ENCODE measurements at regions not wholly inside any gene's neighbourhood (a gene's known extent, or its start where the extent isn't known, plus 50 kb on each side); places are given as distances from the start of the nearest gene placed in this dataset.

GRCh38 chr7:42485301-42485766 is 248.3 kb upstream of the GLI3 start:
- no peak overlapping the region for H3K4me3 ChIP-seq (replicated peaks in 1 of 2; ENCODE audit: low read depth in 2 of 2, low read length in 2 of 2)
- TF ChIP-seq CTCF (IDR thresholded peaks at IDR 0.05; ENCODE audit: low read depth, low read length): no peak
- no peak for DNase-seq (ENCODE audit: low read depth in 2 of 2)

- DNase-seq (ENCODE audit: low read depth in 2 of 2): no peak
- no peak for TF ChIP-seq CTCF (IDR thresholded peaks at IDR 0.05; ENCODE audit: low read depth, low read length)
- H3K4me3 ChIP-seq (replicated peaks in 1 of 2; ENCODE audit: low read depth in 2 of 2, low read length in 2 of 2): no peak overlapping the region
Observed at GRCh38 chr7:42483886-42484285, 246.9 kb upstream of the GLI3 start.

GRCh38 chr7:42479816-42480633 is 243.0 kb upstream of the GLI3 start:
- DNase-seq (ENCODE audit: low read depth in 2 of 2): peak; percentile 28 to 36
- TF ChIP-seq CTCF (IDR thresholded peaks at IDR 0.05; ENCODE audit: low read depth, low read length): no peak
- H3K4me3 ChIP-seq (replicated peaks in 1 of 2; ENCODE audit: low read depth in 2 of 2, low read length in 2 of 2): no peak overlapping the region

GRCh38 chr7:42479452-42479815 is 242.4 kb upstream of the GLI3 start:
- no peak overlapping the region for H3K4me3 ChIP-seq (replicated peaks in 1 of 2; ENCODE audit: low read depth in 2 of 2, low read length in 2 of 2)
- no peak for DNase-seq (ENCODE audit: low read depth in 2 of 2)
- no peak for TF ChIP-seq CTCF (IDR thresholded peaks at IDR 0.05; ENCODE audit: low read depth, low read length)

- no peak for DNase-seq (ENCODE audit: low read depth in 2 of 2)
- no peak for TF ChIP-seq CTCF (IDR thresholded peaks at IDR 0.05; ENCODE audit: low read depth, low read length)
- no peak overlapping the region for H3K4me3 ChIP-seq (replicated peaks in 1 of 2; ENCODE audit: low read depth in 2 of 2, low read length in 2 of 2)
Observed at GRCh38 chr7:42478717-42479116, 241.7 kb upstream of the GLI3 start.

GRCh38 chr7:42476255-42476654 is 239.2 kb upstream of the GLI3 start:
- H3K4me3 ChIP-seq (replicated peaks in 1 of 2; ENCODE audit: low read depth in 2 of 2, low read length in 2 of 2): no peak overlapping the region
- TF ChIP-seq CTCF (IDR thresholded peaks at IDR 0.05; ENCODE audit: low read depth, low read length): no peak
- DNase-seq (ENCODE audit: low read depth in 2 of 2): no peak

GRCh38 chr7:42475082-42475481 is 238.1 kb upstream of the GLI3 start:
- DNase-seq (ENCODE audit: low read depth in 2 of 2): no peak
- TF ChIP-seq CTCF (IDR thresholded peaks at IDR 0.05; ENCODE audit: low read depth, low read length): no peak
- H3K4me3 ChIP-seq (replicated peaks in 1 of 2; ENCODE audit: low read depth in 2 of 2, low read length in 2 of 2): no peak overlapping the region
